ENCODE measurements at regions not wholly inside any gene's neighbourhood (a gene's known extent, or its start where the extent isn't known, plus 50 kb on each side); places are given as distances from the start of the nearest gene placed in this dataset.
"Not testable (repeated sequence)": the region's sequence is repeated elsewhere in the genome, so short reads cannot be mapped to it uniquely, and the experiment has no call there.

- in situ Hi-C loops (cut with MboI); H3K4me1 ChIP-seq (ENCODE audit: insufficient read depth); H3K4me2 ChIP-seq (ENCODE audit: unreplicated experiment); H3K27me3 ChIP-seq (replicated peaks; ENCODE audit: insufficient read depth); H3K4me3 ChIP-seq; H3F3A ChIP-seq (ENCODE audit: insufficient read depth); H3K27ac ChIP-seq; H3K9me2 ChIP-seq (ENCODE audit: insufficient read depth); H3K79me2 ChIP-seq (ENCODE audit: insufficient read depth); H3K9me3 ChIP-seq (ENCODE audit: low read depth); H4K20me1 ChIP-seq (ENCODE audit: insufficient read depth); H2AFZ ChIP-seq; H3K36me3 ChIP-seq (ENCODE audit: low read depth); H3K9ac ChIP-seq; DNase-seq: not testable (repeated sequence)
- WGBS, 2 experiments (ENCODE audit: low coverage in 1 of 2, low lambda C conversion rate in 2 of 2, missing lambda C conversion rate in 2 of 2) = 46 to 48% methylated on average over 3 of the region's 3 CpGs
Measured at GRCh38 chr1:109857702-109858101, 52.9 kb upstream of the CSF1 start.

- H3K9me3 ChIP-seq (ENCODE audit: low read depth); H3K79me2 ChIP-seq (ENCODE audit: insufficient read depth); H2AFZ ChIP-seq; H3K27me3 ChIP-seq (replicated peaks; ENCODE audit: insufficient read depth); H3K9me2 ChIP-seq (ENCODE audit: insufficient read depth); DNase-seq; H4K20me1 ChIP-seq (ENCODE audit: insufficient read depth); H3K9ac ChIP-seq; H3K27ac ChIP-seq; H3K4me2 ChIP-seq (ENCODE audit: unreplicated experiment); H3F3A ChIP-seq (ENCODE audit: insufficient read depth); H3K4me3 ChIP-seq; H3K36me3 ChIP-seq (ENCODE audit: low read depth); in situ Hi-C loops (cut with MboI); H3K4me1 ChIP-seq (ENCODE audit: insufficient read depth): not testable (repeated sequence)
- WGBS, 2 experiments (ENCODE audit: low coverage in 1 of 2, low lambda C conversion rate in 2 of 2, missing lambda C conversion rate in 2 of 2) = 69 to 74% methylated on average over 6 of the region's 6 CpGs
Measured at GRCh38 chr1:109855986-109856385, 54.7 kb upstream of the CSF1 start.

GRCh38 chr1:109853972-109854371 is 56.7 kb upstream of the CSF1 start:
- H3K36me3 ChIP-seq (ENCODE audit: low read depth); H3K9me3 ChIP-seq (ENCODE audit: low read depth); H3K4me2 ChIP-seq (ENCODE audit: unreplicated experiment); H3F3A ChIP-seq (ENCODE audit: insufficient read depth); H3K9me2 ChIP-seq (ENCODE audit: insufficient read depth); H3K27ac ChIP-seq; H4K20me1 ChIP-seq (ENCODE audit: insufficient read depth); H2AFZ ChIP-seq; H3K79me2 ChIP-seq (ENCODE audit: insufficient read depth); H3K9ac ChIP-seq; H3K4me1 ChIP-seq (ENCODE audit: insufficient read depth); in situ Hi-C loops (cut with MboI); H3K4me3 ChIP-seq; DNase-seq; H3K27me3 ChIP-seq (replicated peaks; ENCODE audit: insufficient read depth): not testable (repeated sequence)
- 85 to 86% methylated on average over 2 of the region's 2 CpGs for WGBS, 2 experiments (ENCODE audit: low coverage in 1 of 2, low lambda C conversion rate in 2 of 2, missing lambda C conversion rate in 2 of 2)

GRCh38 chr1:109852221-109853015 is 58.2 kb upstream of the CSF1 start:
- H3K79me2 ChIP-seq (ENCODE audit: insufficient read depth); H3F3A ChIP-seq (ENCODE audit: insufficient read depth); H3K27ac ChIP-seq; H3K4me1 ChIP-seq (ENCODE audit: insufficient read depth); H3K9ac ChIP-seq; H3K9me3 ChIP-seq (ENCODE audit: low read depth); H4K20me1 ChIP-seq (ENCODE audit: insufficient read depth); in situ Hi-C loops (cut with MboI); H3K4me3 ChIP-seq; H3K27me3 ChIP-seq (replicated peaks; ENCODE audit: insufficient read depth); H3K36me3 ChIP-seq (ENCODE audit: low read depth); H3K9me2 ChIP-seq (ENCODE audit: insufficient read depth): not testable (repeated sequence)
- WGBS, 2 experiments (ENCODE audit: low coverage in 1 of 2, low lambda C conversion rate in 2 of 2, missing lambda C conversion rate in 2 of 2) = 47 to 53% methylated on average over 12 of the region's 12 CpGs
- DNase-seq = peak; percentile 67
- Histone ChIP-seq H3K4me2 (ENCODE audit: unreplicated experiment) (peak overlapping the region; percentile 26), H2AFZ (peak overlapping the region; percentile 81)

- no peaks in the 10 kb centered on the region for H3K36me3 ChIP-seq (ENCODE audit: low read depth)
- no peaks in the 10 kb centered on the region for H3K9me3 ChIP-seq (ENCODE audit: low read depth)
- DNase-seq = peak; percentile 30
- H3K4me1 ChIP-seq (ENCODE audit: insufficient read depth) = peaks cover 7% of the 10 kb centered on the region; the same call in 1 of the 2 replicates
- H4K20me1 ChIP-seq (ENCODE audit: insufficient read depth) = no peaks in the 10 kb centered on the region
- in situ Hi-C loops (cut with MboI) = no loop called here
- no peaks in the 10 kb centered on the region for H3K27me3 ChIP-seq (replicated peaks; ENCODE audit: insufficient read depth)
- H3K79me2 ChIP-seq (ENCODE audit: insufficient read depth) = no peaks in the 10 kb centered on the region
- no peaks in the 10 kb centered on the region for H3K9me2 ChIP-seq (ENCODE audit: insufficient read depth)
- H3K4me2 ChIP-seq (ENCODE audit: unreplicated experiment) = no peak overlapping the region
- no peak overlapping the region for H3K4me3 ChIP-seq
- H3F3A ChIP-seq (ENCODE audit: insufficient read depth) = no peaks in the 10 kb centered on the region; the same call in 1 of the 2 replicates
- TF ChIP-seq EZH2phosphoT487 (IDR thresholded peaks at IDR 0.05; ENCODE audit: insufficient read depth, low read depth) = no peak
- no peak for TF ChIP-seq EZH2 (IDR thresholded peaks at IDR 0.05; ENCODE audit: insufficient read depth, poor library complexity, severe bottlenecking)
- no peak overlapping the region; the same call in 1 of the 2 replicates for H2AFZ ChIP-seq
- no peak overlapping the region for H3K9ac ChIP-seq
- no peak overlapping the region for H3K27ac ChIP-seq
- WGBS, 2 experiments (ENCODE audit: low coverage in 1 of 2, low lambda C conversion rate in 2 of 2, missing lambda C conversion rate in 2 of 2) = 60 to 61% methylated on average over 4 of the region's 4 CpGs
Measured at GRCh38 chr1:109850827-109851226, 59.8 kb upstream of the CSF1 start.

Data from GM23248 (cell line).